ENCODE measurements at regions not wholly inside any gene's neighbourhood (a gene's known extent, or its start where the extent isn't known, plus 50 kb on each side); places are given as distances from the start of the nearest gene placed in this dataset.
"Not testable (repeated sequence)": the region's sequence is repeated elsewhere in the genome, so short reads cannot be mapped to it uniquely, and the experiment has no call there.

- DNase-seq (ENCODE audit: low spot score) = no peak
Measured at GRCh38 chr10:57959318-57960006, 308.2 kb downstream of the IPMK start.

DNA sequence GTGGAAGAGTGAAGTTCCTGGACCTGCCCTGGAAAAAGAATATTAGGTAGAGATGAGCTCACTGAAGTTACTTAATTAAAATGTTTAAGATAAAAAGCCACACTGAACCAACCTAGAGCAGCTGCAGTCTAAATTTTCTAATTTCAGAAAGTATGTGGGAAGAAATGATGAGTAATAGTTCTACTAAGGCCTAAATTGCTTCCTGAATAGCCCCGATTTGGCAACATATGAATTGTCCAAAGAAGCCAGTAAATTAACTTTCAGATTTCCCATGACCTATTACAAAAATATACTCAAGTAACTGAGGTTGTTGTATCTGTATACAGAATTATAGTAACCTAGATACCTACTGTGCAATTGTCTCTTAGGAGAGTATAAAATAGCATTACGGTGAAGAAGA, 312.6 kb downstream of the IPMK start:
- DNase-seq (ENCODE audit: low spot score) = no peak

DNA sequence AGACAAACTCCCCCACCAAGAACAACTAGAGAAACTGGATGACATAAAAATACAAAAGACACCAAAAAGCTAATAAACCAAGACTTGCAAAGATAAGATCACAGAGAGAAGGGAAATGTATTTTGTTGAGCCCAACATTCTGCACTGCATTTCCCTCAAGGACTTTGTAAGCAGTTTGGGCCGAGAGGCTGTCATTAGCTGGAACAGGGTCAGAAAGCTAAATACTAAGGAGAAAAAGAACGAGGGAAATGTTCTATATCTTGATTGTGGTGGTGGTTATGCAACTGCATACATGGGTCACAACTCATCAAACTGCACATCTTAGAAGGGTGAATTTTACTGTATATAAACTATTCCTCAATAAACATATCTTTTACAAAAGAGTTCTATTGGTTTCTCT, 315.0 kb downstream of the IPMK start:
- no peak for DNase-seq (ENCODE audit: low spot score)

GRCh38 chr10:57950442-57950974, 317.2 kb downstream of the IPMK start:
- no peak for DNase-seq (ENCODE audit: low spot score)

GRCh38 chr10:57948796-57949195, 318.9 kb downstream of the IPMK start:
- no peak for DNase-seq (ENCODE audit: low spot score)

- no peak for DNase-seq (ENCODE audit: low spot score)
Measured at GRCh38 chr10:57946833-57947232, 320.9 kb downstream of the IPMK start.

DNA sequence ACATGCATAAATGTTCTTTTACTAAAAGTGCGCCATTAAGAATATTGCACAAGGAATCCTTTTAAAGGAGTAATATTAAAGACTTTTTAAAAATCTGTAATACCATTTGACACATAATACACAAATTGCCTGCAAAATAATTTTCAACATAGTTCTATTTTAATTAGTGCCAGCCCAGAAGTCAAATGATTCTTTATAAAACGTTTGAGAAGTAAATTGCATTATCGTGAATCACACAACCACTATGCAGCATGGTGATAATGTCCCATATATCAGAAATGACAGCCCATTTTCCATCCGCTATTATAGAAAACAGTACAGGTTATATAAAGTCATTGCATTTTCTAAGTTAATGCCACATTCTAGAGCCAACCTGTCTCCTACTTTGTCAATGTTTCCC, 324.0 kb downstream of the IPMK start:
- DNase-seq (ENCODE audit: low spot score) = no peak

DNA sequence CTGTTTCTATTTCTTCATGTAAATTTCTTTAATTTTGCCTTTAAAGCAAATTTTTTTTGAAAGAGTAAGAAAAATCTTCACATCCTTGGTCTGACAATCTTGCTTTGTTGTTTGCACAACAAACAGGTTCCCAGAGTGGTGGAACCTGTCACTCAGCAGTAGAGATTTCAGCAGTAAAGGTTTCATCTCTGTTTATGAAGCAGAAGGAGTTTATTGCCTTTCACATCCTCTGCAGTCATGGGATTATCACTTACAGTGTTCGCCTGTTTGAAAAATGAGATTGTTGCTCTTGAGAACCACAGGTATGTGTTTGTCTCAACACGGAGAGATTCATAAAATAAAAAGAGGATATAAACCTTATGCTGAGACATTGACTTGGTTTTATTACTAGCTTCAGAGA, 342.6 kb downstream of the IPMK start:
- DNase-seq (ENCODE audit: low spot score) = no peak

GRCh38 chr10:57921140-57921539, 346.6 kb downstream of the IPMK start:
- no peak for DNase-seq (ENCODE audit: low spot score)

DNA sequence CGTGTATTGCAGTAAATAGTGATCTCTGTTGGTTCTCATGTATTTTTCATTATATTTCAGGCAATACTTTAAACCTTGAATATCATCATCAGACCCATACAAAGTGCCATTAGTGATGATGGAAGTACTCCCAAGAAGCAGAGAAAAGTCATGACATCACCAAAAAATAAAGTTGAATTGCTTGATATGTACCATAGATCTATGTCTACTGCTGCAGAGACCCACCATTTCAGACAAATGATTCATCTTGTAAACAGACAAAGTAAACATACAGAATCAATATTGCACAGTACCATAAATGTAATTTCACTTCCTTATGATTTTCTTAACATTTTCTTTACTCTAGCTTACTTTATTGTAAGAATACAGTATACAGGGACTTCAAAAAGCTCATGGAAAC, 347.8 kb downstream of the IPMK start:
- DNase-seq (ENCODE audit: low spot score) = no peak

DNA sequence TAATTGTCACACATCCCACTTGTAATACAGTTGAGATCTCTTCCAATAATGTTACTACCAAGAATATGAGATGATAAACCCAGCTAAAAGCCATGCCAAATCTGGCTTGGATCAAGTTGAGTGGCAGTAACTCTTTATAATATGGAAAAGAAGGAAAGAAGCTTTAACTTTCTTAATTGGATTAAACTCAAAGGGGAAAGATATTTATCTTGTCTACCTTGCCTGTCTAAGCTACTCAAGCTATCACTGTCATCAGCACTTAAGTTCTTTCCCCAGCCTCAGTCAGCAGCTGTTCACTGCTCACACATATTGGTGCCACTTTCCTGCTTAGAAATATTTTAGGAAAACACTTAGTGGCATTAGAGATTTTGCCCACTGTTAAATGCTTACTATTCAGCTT, 350.7 kb downstream of the IPMK start:
- no peak for DNase-seq (ENCODE audit: low spot score)

DNA sequence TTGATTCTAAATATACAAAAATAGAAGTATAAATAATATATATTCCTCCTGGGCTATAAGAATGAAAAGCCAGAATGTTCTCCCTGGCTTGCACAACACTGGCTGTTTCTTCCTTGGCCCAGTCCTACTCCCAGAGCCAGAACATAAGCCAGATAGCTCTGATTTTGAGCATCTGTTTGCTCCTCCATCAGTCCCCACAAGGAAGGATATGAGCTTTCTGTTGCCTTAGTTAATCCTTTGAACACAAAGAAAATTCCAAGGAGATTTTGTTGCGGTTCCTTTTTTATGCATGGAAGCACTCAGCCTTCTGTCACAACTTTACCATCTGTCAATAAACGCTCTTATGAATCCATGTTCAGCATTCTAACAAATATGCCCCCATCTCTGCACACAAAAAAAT, 361.8 kb downstream of the IPMK start:
- DNase-seq (ENCODE audit: low spot score) = no peak

- DNase-seq (ENCODE audit: low spot score) = no peak
Measured at GRCh38 chr10:57905010-57905409, 362.7 kb downstream of the IPMK start.

DNA sequence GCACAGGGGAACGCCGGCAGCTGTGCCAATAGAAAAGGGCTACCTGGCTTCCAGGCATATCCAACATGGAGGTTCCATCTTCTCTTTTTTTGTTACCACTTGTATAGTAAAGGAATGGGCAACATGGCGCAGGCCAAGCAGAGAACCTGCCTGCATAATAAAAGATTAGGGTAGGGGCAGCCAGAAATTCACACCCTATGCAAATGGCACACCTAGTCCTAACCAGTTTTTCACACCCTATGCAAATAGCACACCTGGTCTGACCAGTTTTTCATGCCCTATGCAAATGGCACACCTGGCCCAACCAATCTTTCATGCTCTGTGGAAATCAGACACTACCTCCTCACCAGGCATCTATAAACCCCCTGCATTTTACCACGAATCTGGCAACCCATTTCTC, 369.5 kb downstream of the IPMK start:
- no peak for DNase-seq (ENCODE audit: low spot score)

DNA sequence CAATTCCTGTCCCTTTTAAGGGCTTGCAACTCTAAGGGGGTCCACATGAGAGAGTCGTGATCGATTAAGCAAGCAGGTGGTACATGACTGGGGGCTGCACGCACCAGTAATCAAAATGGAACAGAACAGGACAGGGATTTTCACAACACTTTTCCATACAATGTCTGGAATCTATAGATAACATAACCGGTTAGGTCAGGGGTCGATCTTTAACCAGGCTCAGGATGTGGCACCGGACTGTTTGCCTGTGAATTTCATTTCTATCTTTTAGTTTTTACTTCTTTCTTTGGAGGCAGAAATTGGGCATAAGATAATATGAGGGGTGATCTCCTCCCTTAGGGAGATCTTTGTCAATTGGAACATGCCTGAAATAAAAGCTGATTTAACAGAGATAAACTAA, 370.1 kb downstream of the IPMK start:
- DNase-seq (ENCODE audit: low spot score) = no peak

DNA sequence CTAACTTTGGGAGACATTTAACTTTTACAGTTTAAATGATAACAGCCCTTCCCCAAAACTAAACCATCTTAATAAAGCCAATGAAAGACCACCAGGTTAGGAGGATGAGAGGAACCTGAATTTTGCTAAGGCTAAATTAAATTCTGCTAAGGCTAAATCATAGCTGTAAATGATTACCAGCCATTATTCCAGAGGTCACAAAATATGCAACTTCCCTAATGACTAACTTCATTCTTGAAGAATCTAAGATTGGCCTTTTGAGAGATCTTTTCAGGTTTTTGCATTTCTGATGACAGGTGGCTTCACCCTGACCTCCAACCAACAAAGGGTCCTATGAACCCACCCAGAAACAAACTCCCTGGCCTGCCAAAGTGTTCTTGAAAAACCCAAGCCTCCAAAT, 373.3 kb downstream of the IPMK start:
- DNase-seq (ENCODE audit: low spot score) = no peak

- no peak for DNase-seq (ENCODE audit: low spot score)
Measured at GRCh38 chr10:57891201-57892006, 376.3 kb downstream of the IPMK start.

DNA sequence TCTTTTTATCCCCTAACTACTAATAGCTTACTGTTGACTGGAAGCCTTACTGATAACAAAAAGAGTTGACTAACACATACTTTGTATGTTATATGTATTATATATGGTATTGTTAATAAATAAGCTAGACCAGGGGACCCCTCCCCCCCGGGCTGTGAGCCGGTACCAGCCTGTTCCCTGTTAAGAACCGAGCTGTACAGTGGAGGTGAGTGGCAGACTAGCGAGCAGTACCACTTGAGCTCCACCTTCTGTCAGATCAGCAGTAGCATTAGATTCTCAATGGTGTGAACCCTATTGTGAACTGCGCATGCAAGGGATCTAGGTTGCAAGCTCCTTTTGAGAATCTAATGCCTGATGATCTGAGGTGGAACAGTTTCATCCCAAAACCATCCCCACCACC, 377.0 kb downstream of the IPMK start:
- no peak for DNase-seq (ENCODE audit: low spot score)

DNA sequence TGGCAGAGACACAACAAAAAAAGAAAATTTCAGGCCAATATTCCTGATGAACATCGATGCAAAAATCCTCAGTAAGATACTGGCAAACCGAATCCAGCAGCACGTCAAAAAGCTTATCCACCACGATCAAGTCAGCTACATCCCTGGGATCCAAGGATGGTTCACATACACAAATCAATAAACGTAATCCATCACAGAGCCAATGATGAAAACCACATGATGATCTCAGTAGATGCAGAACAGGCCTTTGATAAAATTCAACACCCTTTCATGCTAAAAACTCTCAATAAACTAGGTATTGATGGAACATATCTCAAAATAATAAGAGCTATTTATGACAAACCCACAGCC, 382.1 kb downstream of the IPMK start:
- DNase-seq (ENCODE audit: low spot score) = not testable (repeated sequence)

DNA sequence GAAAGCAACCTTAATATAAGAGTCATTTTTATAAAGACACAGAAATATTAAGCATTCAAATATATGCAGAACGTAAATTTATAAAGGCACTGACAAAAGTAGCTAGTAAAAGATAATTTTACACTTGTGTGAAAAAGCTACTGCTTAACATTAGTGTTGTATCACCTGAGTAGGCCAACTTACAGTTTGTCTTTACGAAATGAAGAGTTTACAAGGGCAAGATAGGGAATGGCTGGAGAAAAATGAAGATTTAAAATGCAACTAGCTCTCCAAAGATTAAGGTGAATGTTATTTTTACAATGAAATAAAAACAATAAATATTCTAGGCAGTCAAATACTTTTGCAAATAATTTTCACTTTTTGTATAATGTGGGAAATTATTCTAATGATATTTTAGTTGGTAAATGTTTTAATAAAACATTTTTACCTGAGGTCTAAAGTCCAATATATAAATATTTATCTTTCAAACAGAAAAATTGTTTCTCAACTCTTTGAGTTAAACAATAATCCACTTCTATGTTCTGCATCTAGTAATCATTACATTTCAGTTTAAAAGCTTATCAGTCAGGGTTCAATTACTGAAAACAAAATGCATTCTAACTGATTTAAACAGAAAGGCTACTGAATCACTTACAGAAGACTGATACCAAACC, 382.6 kb downstream of the IPMK start:
- no peak for DNase-seq (ENCODE audit: low spot score)

- no peak for DNase-seq (ENCODE audit: low spot score)
Measured at GRCh38 chr10:57884407-57884806, 383.3 kb downstream of the IPMK start.

- DNase-seq (ENCODE audit: low spot score) = no peak
Measured at GRCh38 chr10:57880446-57881227, 387.1 kb downstream of the IPMK start.

All from globus pallidus (tissue), 1 donor.